Epithelial cell of proximal tubule (primary cell): ENCODE measurements at regions not wholly inside any gene's neighbourhood (a gene's known extent, or its start where the extent isn't known, plus 50 kb on each side); places are given as distances from the start of the nearest gene placed in this dataset.

Experiments used
- DNase-seq: peaks from one replicate; pipeline ENCODE4 v3.0.0-alpha.2; 2011; ENCODE audit warnings: low read depth
- H3K4me3 ChIP-seq: 2 replicates; pipeline ENCODE4 v1.5.1; 2011; ENCODE audit warnings: low read depth, mild to moderate bottlenecking, low read length
- CTCF ChIP-seq: conservative IDR thresholded peaks from 2 replicates; pipeline ENCODE4 v1.5.1; 2012; ENCODE audit warnings: low read depth, mild to moderate bottlenecking, low read length

GRCh38 chr4:60215906-60216305 is 984.2 kb upstream of the ADGRL3 start:
- DNase-seq, result no peak
- TF ChIP-seq CTCF, result no peak
- H3K4me3 ChIP-seq, result no peak overlapping the region

- no peak overlapping the region for H3K4me3 ChIP-seq
- no peak for TF ChIP-seq CTCF
- DNase-seq, result no peak
Measured at GRCh38 chr4:60216752-60217151, 983.4 kb upstream of the ADGRL3 start.

- H3K4me3 ChIP-seq, result no peak overlapping the region
- TF ChIP-seq CTCF, result no peak
- no peak for DNase-seq
Measured at GRCh38 chr4:60221866-60222265, 978.3 kb upstream of the ADGRL3 start.

- TF ChIP-seq CTCF, result no peak
- H3K4me3 ChIP-seq, result no peak overlapping the region
- DNase-seq, result no peak
Measured at GRCh38 chr4:60223208-60223923, 976.8 kb upstream of the ADGRL3 start.

GRCh38 chr4:60241866-60242265 is 958.3 kb upstream of the ADGRL3 start:
- no peak for TF ChIP-seq CTCF
- DNase-seq, result no peak
- no peak overlapping the region for H3K4me3 ChIP-seq

- DNase-seq, result no peak
- no peak for TF ChIP-seq CTCF
- no peak overlapping the region for H3K4me3 ChIP-seq
Measured at GRCh38 chr4:60249784-60250183, 950.3 kb upstream of the ADGRL3 start.

GRCh38 chr4:60250657-60251056 is 949.5 kb upstream of the ADGRL3 start:
- no peak for DNase-seq
- H3K4me3 ChIP-seq, result no peak overlapping the region
- TF ChIP-seq CTCF, result no peak
